ENCODE measurements at regions not wholly inside any gene's neighbourhood (a gene's known extent, or its start where the extent isn't known, plus 50 kb on each side); places are given as distances from the start of the nearest gene placed in this dataset.

- no peak for DNase-seq (ENCODE audit: low spot score)
Measured at GRCh38 chr18:55120896-55121295, 161.6 kb upstream of the CCDC68 start.

GRCh38 chr18:55119434-55119833 is 160.2 kb upstream of the CCDC68 start:
- no peak for DNase-seq (ENCODE audit: low spot score)

GRCh38 chr18:55119016-55119415 is 159.8 kb upstream of the CCDC68 start:
- no peak for DNase-seq (ENCODE audit: low spot score)

GRCh38 chr18:55116863-55117262 is 157.6 kb upstream of the CCDC68 start:
- DNase-seq (ENCODE audit: low spot score): no peak

- no peak for DNase-seq (ENCODE audit: low spot score)
Measured at GRCh38 chr18:55115606-55116005, 156.3 kb upstream of the CCDC68 start.

- DNase-seq (ENCODE audit: low spot score): no peak
Measured at GRCh38 chr18:55114876-55115275, 155.6 kb upstream of the CCDC68 start.

GRCh38 chr18:55113800-55114199 is 154.5 kb upstream of the CCDC68 start:
- no peak for DNase-seq (ENCODE audit: low spot score)

GRCh38 chr18:55111271-55111670 is 152.0 kb upstream of the CCDC68 start:
- no peak for DNase-seq (ENCODE audit: low spot score)

- no peak for DNase-seq (ENCODE audit: low spot score)
Measured at GRCh38 chr18:55110436-55110835, 151.2 kb upstream of the CCDC68 start.

GRCh38 chr18:55109818-55110414 is 150.7 kb upstream of the CCDC68 start:
- no peak for DNase-seq (ENCODE audit: low spot score)

- no peak for DNase-seq (ENCODE audit: low spot score)
Measured at GRCh38 chr18:55106906-55107305, 147.6 kb upstream of the CCDC68 start.

GRCh38 chr18:55106466-55106865 is 147.2 kb upstream of the CCDC68 start:
- DNase-seq (ENCODE audit: low spot score): no peak

GRCh38 chr18:55105873-55106272 is 146.6 kb upstream of the CCDC68 start:
- DNase-seq (ENCODE audit: low spot score): no peak

- no peak for DNase-seq (ENCODE audit: low spot score)
Measured at GRCh38 chr18:55102958-55103456, 143.7 kb upstream of the CCDC68 start.

GRCh38 chr18:55102501-55102900 is 143.2 kb upstream of the CCDC68 start:
- no peak for DNase-seq (ENCODE audit: low spot score)

- no peak for DNase-seq (ENCODE audit: low spot score)
Measured at GRCh38 chr18:55101458-55101824, 142.2 kb upstream of the CCDC68 start.

- DNase-seq (ENCODE audit: low spot score): peak; percentile 22
Measured at GRCh38 chr18:55100817-55101457, 141.7 kb upstream of the CCDC68 start.

- DNase-seq (ENCODE audit: low spot score): no peak
Measured at GRCh38 chr18:55097456-55098170, 138.4 kb upstream of the CCDC68 start.

- DNase-seq (ENCODE audit: low spot score): peak; percentile 45
Measured at GRCh38 chr18:55096263-55096951, 137.1 kb upstream of the CCDC68 start.

- no peak for DNase-seq (ENCODE audit: low spot score)
Measured at GRCh38 chr18:55095584-55095983, 136.3 kb upstream of the CCDC68 start.

- DNase-seq (ENCODE audit: low spot score): no peak
Measured at GRCh38 chr18:55093808-55094207, 134.5 kb upstream of the CCDC68 start.

GRCh38 chr18:55093295-55093694 is 134.0 kb upstream of the CCDC68 start:
- DNase-seq (ENCODE audit: low spot score): no peak

Measured in mucosa of gallbladder (tissue), 1 donor.